Activated CD4-positive, alpha-beta memory T cell treated with anti-CD3 and anti-CD28 coated beads for 36 hours (primary cell): ENCODE measurements at regions not wholly inside any gene's neighbourhood (a gene's known extent, or its start where the extent isn't known, plus 50 kb on each side); places are given as distances from the start of the nearest gene placed in this dataset.

Experiments used
- CTCF ChIA-PET: fragments of 350-600 bp; sonication (Branson Sonifier 250); formaldehyde crosslinking; loops from one replicate; lab custom pipeline; 2021; ENCODE audit warnings: antibody characterized with exemption, inconsistent platforms; lab: Charles Lee
- POLR2A ChIA-PET: fragments of 350-600 bp; sonication (Branson Sonifier 250); formaldehyde crosslinking; loops from one replicate; lab custom pipeline; 2021; ENCODE audit warnings: antibody characterized with exemption; lab: Charles Lee
- DNase-seq: peaks from one replicate; pipeline ENCODE4 v3.0.0-alpha.2; 2020
- H3K27ac Mint-ChIP-seq: one replicate; pipeline ENCODE4 v1.8.0; 2021; ENCODE audit warnings: mixed read lengths
- H3K27me3 Mint-ChIP-seq: one replicate; pipeline ENCODE4 v1.8.0; 2021; ENCODE audit warnings: mixed read lengths
- H3K36me3 Mint-ChIP-seq: one replicate; pipeline ENCODE4 v1.8.0; 2021; ENCODE audit warnings: mixed read lengths
- H3K4me1 Mint-ChIP-seq: one replicate; pipeline ENCODE4 v1.8.0; 2021; ENCODE audit warnings: low read depth, mixed read lengths
- H3K4me3 Mint-ChIP-seq: one replicate; pipeline ENCODE4 v1.8.0; 2021; ENCODE audit warnings: mild to moderate bottlenecking, mixed read lengths
- H3K9me3 Mint-ChIP-seq: one replicate; pipeline ENCODE4 v1.8.0; 2021; ENCODE audit warnings: mixed read lengths
- intact Hi-C: fragments of 100-400 bp; cut with micrococcal nuclease; formaldehyde crosslinking; loops from one replicate; pipeline ENCODE4 v1.15.1; 2023

DNA sequence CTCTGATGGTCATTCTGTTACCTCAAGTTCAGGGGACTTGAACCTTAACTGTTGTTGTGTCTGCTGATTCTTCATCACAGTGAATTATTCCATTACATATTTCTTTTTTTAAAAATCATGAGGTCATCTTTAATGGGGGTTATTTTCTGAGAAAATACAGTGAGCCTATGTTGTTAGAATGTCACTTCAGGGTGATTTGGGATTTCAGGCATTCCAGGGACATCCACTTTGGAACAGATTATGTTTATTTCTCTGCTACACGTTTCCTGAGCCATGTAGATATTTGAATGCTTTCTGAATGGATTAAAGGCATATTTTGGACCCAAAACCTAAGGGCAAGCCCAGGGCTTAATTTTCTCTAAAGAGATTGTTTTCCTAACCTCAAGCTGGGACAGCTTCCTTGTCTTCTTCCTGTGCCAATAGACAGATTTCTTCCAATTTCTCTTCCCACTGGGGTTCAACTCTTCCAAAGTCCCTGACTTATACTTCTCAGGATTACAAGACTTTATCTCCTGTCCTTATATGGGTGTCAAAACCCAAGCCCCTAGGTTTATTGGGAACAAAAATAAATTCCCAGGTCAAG lies 271.7 kb downstream of the ARHGAP12 start:
- intact Hi-C loops = no loop called here
- H3K9me3 Mint-ChIP-seq = no peaks in the 10 kb centered on the region

DNA sequence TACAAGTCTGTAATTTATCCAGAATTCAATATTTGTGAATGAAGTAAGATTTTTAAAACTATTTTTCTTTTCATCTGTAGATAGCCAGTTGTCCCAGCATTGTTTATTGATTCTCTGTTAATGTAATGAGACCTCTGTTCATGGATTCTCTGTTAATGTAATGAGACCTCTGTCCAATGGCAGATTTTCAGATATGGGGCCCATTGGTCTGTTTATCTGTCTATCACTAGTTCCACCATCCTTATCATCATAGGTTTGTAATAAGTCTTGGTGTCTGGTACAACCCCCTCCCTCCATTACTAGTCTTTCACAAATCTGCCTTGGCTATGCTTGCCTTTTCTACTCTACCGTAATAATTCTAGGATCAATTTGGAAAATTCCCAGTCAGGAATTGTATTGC lies 276.6 kb downstream of the ARHGAP12 start:
- ChIA-PET POLR2A (no interaction called here), CTCF (no interaction called here)
- DNase-seq = no peak
- intact Hi-C loops = no loop called here
- no peaks in the 10 kb centered on the region for H3K9me3 Mint-ChIP-seq
- H3K4me1 Mint-ChIP-seq = no peaks in the 10 kb centered on the region
- H3K27me3 Mint-ChIP-seq = peaks cover 15% of the 10 kb centered on the region
- no peak overlapping the region for H3K27ac Mint-ChIP-seq
- H3K36me3 Mint-ChIP-seq = no peaks in the 10 kb centered on the region
- H3K4me3 Mint-ChIP-seq = no peak overlapping the region

More for the DNA sequence above, 271.7 kb downstream of the ARHGAP12 start:
- H3K27me3 Mint-ChIP-seq = peaks cover 13% of the 10 kb centered on the region
- ChIA-PET POLR2A (no interaction called here), CTCF (no interaction called here)
- H3K4me3 Mint-ChIP-seq = no peak overlapping the region
- DNase-seq = no peak
- H3K36me3 Mint-ChIP-seq = no peaks in the 10 kb centered on the region
- H3K4me1 Mint-ChIP-seq = no peaks in the 10 kb centered on the region
- H3K27ac Mint-ChIP-seq = no peak overlapping the region

DNA sequence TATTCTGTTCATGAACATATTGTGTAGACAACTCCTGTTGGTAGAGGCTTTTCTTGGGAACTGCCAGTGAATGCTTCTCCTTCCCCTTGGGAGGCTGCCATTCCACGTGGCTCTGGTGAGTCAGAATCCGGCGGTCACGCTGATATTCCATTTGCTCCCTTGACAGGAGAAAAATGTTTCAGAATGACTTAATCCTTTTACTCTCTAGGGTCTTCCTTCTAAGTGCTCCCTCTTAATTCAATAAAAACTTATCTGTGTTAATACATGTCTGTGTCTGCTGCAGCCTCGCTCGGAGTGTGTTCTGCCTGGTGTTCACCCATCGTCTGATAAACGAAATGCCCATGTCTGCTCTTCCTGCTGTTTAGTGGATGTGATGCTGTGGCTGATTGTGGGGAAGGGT lies 278.6 kb downstream of the ARHGAP12 start:
- no peaks in the 10 kb centered on the region for H3K9me3 Mint-ChIP-seq
- CTCF ChIA-PET = no interaction called here
- no peak overlapping the region for H3K27ac Mint-ChIP-seq
- intact Hi-C loops = no loop called here
- peaks cover 8% of the 10 kb centered on the region for H3K27me3 Mint-ChIP-seq
- POLR2A ChIA-PET = no interaction called here
- no peak for DNase-seq
- H3K36me3 Mint-ChIP-seq = no peaks in the 10 kb centered on the region
- H3K4me1 Mint-ChIP-seq = no peaks in the 10 kb centered on the region
- no peak overlapping the region for H3K4me3 Mint-ChIP-seq

DNA sequence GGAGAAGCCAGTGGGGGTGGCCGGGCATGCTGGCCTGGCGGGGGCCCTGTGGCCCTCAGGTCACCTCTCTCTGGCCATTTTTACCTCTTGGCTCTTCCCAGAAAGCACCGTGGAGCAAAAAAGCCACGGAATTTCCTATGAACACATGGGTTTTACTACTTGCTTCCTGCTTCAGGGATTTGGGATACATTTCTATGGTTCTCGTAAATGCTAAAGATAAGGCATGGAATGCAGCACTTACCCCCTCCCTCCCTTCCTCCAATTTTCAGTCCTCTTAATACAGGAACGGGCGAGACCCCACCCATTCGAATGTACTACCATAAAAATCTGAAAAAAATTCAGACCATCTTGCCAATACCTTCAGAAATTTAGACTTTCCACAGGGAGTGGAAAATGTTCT lies 279.7 kb downstream of the ARHGAP12 start:
- POLR2A ChIA-PET = no interaction called here
- H3K36me3 Mint-ChIP-seq = no peaks in the 10 kb centered on the region
- H3K27me3 Mint-ChIP-seq = peaks cover 11% of the 10 kb centered on the region
- H3K4me1 Mint-ChIP-seq = no peaks in the 10 kb centered on the region
- no peaks in the 10 kb centered on the region for H3K9me3 Mint-ChIP-seq
- no peak for DNase-seq
- CTCF ChIA-PET = no interaction called here
- intact Hi-C loops = no loop called here
- no peak overlapping the region for H3K27ac Mint-ChIP-seq
- H3K4me3 Mint-ChIP-seq = no peak overlapping the region

DNA sequence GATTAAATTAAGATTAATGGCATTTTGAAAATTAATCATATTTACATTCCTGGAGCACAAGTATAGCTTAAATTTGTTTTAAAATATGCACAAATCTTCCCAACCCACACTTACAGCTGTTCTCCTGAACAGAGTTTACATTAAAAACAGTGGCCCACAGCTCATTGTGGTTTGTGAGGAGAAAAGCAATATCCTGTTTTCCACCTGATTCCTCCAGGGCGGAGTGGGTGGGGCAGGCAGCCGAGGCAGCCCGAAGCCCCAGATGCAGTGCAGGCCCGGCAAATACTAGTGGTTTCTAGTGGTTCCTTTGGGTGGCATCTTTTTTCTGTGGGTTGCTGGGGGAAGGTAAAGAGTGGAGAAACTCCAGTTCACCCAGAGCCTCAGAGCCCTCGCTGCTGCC lies 280.8 kb downstream of the ARHGAP12 start:
- Mint-ChIP-seq H3K9me3 (no peaks in the 10 kb centered on the region), H3K36me3 (no peaks in the 10 kb centered on the region), H3K27me3 (peaks cover 18% of the 10 kb centered on the region), H3K27ac (no peak overlapping the region), H3K4me1 (no peaks in the 10 kb centered on the region), H3K4me3 (no peak overlapping the region)
- ChIA-PET POLR2A (interaction anchor here (0.6 kb wide), 1 partner anchor 114 kb away, joined by 3 read pairs; no protein-coding TSS in a partner anchor), CTCF (interaction anchor here (1.0 kb wide), 1 partner anchor 122 kb away, joined by 4 read pairs; no protein-coding TSS in a partner anchor)
- DNase-seq = no peak
- intact Hi-C loops = no loop called here

DNA sequence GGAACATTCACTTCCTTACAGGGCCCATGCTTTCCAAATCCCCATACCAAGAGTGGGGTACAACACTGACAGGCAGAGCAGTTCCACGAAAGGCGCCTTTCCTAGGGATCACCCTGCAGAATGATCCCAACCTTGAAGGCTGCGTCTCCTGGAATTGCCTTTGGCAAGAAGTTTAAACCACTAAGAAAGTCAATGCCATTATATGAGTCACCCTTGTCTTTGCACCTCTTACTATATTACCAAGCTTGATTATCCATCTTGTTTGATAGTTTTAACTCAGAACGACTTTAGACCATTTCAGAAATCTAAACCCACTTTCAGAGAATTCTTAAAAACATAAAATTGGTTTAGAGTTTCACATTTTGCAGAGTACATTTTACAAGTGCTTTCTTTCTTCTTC lies 282.1 kb downstream of the ARHGAP12 start:
- no peak for DNase-seq
- H3K4me3 Mint-ChIP-seq = no peak overlapping the region
- no peak overlapping the region for H3K27ac Mint-ChIP-seq
- peaks cover 17% of the 10 kb centered on the region for H3K27me3 Mint-ChIP-seq
- no peaks in the 10 kb centered on the region for H3K4me1 Mint-ChIP-seq
- H3K9me3 Mint-ChIP-seq = no peaks in the 10 kb centered on the region
- ChIA-PET POLR2A (no interaction called here), CTCF (no interaction called here)
- no peaks in the 10 kb centered on the region for H3K36me3 Mint-ChIP-seq
- intact Hi-C loops = no loop called here

DNA sequence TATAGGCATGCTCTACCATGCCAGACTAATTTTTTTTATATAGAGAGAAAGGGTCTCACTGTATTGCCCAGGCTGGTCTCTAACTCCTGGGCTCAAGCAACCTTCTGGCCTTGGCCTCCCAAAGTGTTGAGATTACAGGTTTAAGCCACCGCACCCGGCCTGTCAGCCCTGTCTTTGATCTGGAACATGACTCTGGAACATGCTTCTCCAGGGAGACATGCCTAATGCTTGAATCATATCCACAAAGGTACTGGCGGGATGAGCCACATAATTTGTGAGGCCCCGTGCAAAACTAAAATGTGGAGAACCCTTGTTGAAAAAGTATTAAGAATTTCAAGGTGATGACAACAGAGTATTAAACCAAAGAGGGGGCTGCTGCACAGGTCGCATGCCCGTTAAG lies 282.8 kb downstream of the ARHGAP12 start:
- ChIA-PET POLR2A (no interaction called here), CTCF (no interaction called here)
- peaks cover 20% of the 10 kb centered on the region for H3K27me3 Mint-ChIP-seq
- no peak for DNase-seq
- no peak overlapping the region for H3K27ac Mint-ChIP-seq
- H3K4me3 Mint-ChIP-seq = no peak overlapping the region
- no peaks in the 10 kb centered on the region for H3K4me1 Mint-ChIP-seq
- H3K9me3 Mint-ChIP-seq = no peaks in the 10 kb centered on the region
- intact Hi-C loops = no loop called here
- no peaks in the 10 kb centered on the region for H3K36me3 Mint-ChIP-seq

DNA sequence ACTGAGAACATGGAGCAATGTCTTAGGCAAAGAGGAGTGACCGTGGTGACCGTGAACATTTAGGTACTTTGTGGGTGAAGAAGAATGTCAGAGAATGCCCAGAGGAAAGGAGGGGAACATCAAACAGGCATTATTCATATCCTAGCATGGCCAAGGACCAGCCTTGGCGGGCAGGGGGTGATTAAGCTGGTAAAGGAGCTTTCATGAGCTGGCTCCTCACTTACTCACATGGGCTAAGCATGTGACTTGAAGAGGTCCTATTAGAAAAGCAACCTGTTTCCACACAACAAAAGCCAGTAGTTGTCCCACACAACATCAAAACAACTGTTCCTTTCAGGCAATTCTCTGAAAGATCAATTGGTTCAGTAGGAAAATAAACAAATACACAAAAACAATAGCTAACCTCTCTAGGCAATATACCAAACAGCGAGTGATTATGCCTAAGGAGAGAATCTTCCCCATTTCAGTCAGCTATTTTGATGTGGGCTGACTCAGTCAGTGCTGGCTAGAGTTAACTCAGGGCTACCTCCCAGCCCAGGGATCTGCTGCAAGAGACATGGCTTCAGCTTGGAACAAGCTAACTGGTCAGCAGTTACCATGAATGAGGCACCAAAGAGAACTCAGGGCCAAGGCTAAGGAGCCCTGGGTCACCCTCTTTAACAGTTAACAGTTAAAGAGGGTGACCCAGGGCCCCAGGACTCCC lies 283.5 kb downstream of the ARHGAP12 start:
- Mint-ChIP-seq H3K27ac (no peak overlapping the region), H3K27me3 (peaks cover 20% of the 10 kb centered on the region), H3K36me3 (no peaks in the 10 kb centered on the region), H3K9me3 (no peaks in the 10 kb centered on the region), H3K4me1 (no peaks in the 10 kb centered on the region), H3K4me3 (no peak overlapping the region)
- intact Hi-C loops = no loop called here
- ChIA-PET POLR2A (no interaction called here), CTCF (no interaction called here)
- no peak for DNase-seq

DNA sequence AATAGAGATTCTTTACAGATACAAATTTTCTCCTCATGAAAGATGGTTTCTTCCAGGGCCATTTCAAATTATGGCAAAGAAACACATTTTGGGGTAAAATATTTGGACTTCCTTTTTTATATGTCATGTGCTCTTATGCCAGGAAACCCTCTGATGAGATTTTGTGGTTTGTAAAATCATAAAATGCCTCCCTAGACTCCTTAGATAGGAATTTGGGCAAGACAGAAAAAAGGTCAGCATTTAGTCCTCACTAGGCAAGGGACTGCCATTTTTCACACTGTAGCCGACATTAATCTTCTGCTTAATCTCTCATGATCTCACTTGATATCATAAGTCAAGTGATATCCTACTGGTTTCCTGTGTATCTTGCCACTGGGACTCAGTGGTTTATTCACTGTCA lies 286.4 kb downstream of the ARHGAP12 start:
- Mint-ChIP-seq H3K27me3 (peaks cover 19% of the 10 kb centered on the region), H3K9me3 (peaks cover 9% of the 10 kb centered on the region), H3K4me1 (no peaks in the 10 kb centered on the region), H3K4me3 (no peak overlapping the region), H3K36me3 (peaks cover 1% of the 10 kb centered on the region), H3K27ac (no peak overlapping the region)
- no peak for DNase-seq
- CTCF ChIA-PET = no interaction called here
- intact Hi-C loops = no loop called here
- POLR2A ChIA-PET = no interaction called here

DNA sequence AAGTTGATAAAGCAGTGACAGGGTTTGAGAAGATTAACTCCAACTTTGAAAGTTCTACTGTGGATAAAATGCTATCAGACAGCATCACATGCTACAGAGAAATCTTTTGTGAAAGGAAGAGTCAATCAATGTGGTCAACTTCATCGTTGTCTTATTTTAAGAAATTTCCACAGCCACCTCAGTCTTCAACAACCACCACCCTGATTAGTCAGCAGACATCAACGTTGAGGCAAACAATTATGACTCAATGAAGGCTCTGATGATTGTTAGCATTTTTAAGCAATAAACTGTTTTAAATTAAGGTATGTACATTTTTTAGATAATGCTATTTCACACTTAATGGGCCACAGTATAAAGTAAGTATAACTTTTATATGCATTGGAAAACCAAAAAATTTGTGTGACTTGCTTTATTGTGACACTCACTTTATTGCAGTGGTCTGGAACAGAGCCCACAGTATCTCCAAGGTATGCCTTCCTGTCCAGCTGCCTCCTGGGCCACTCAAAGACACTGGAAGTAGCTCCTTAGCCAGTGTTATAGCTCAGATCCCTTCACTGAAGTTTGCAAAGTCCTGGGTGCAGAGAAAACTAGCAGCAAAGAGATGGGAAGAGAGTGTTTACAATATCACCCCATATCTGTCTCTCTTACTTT lies 293.1 kb downstream of the ARHGAP12 start:
- H3K9me3 Mint-ChIP-seq = peaks cover 9% of the 10 kb centered on the region
- H3K4me1 Mint-ChIP-seq = peaks cover 2% of the 10 kb centered on the region
- POLR2A ChIA-PET = no interaction called here
- no peak for DNase-seq
- intact Hi-C loops = no loop called here
- no peak overlapping the region for H3K27ac Mint-ChIP-seq
- H3K27me3 Mint-ChIP-seq = peaks cover 5% of the 10 kb centered on the region
- peaks cover 1% of the 10 kb centered on the region for H3K36me3 Mint-ChIP-seq
- H3K4me3 Mint-ChIP-seq = no peak overlapping the region
- CTCF ChIA-PET = interaction anchor here (0.7 kb wide), 1 partner anchor 337 kb away, joined by 3 read pairs; no protein-coding TSS in a partner anchor

DNA sequence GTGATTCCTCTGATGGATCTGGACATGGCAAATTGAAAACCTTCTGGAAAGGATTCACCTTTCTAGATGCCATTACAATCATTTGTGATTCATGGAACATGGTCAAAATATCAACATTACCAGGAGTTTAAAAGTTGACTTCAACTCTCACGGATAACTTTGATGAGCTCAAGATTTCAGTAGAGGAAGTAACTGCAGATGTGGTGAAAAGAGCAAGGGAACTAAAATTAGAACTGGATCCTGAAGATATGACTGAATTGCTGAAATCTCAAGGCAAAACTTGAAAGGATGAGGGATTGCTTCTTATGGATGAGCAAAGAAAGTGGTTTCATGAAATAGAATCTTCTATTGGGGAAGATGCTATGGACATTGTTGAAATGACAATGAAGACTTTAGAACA lies 293.6 kb downstream of the ARHGAP12 start:
- Mint-ChIP-seq H3K9me3 (peaks cover 9% of the 10 kb centered on the region), H3K4me3 (no peak overlapping the region), H3K27ac (no peak overlapping the region), H3K27me3 (peaks cover 5% of the 10 kb centered on the region), H3K4me1 (peaks cover 2% of the 10 kb centered on the region), H3K36me3 (peaks cover 1% of the 10 kb centered on the region)
- intact Hi-C loops = no loop called here
- POLR2A ChIA-PET = no interaction called here
- CTCF ChIA-PET = interaction anchor here (0.7 kb wide), 1 partner anchor 336 kb away, joined by 3 read pairs; no protein-coding TSS in a partner anchor
- no peak for DNase-seq

DNA sequence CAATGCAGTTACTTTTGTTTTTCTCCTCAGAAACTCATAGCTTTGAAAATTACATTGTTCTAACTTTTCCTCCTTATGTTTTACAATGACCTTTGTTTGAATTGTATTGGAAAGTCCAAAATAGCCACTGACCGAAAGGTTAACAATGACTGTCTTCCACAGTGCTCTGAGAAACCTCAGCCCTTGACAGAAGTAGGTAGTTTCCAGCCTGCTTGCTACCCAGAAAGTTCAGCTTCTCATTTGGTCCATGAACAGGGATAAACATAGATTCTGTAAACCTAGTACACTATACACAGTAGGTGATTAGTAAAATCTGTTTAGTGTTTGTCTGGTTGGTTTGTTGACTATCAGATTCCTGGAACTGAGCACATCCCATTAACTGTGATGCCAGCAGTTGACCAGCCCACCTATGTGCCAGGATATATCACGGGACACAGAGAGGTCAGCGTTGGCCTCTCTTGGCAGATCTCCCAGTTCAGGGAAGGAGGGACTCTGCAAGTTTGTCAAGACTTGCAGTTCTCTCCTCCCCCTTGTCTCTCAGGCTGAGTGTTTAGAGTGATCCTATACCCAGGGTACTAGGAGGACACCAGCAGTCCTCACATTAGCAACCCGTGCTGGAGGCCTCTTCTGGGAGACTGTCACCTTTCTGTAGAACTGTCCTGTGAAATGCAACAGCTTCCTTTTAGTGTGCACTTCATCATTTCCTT lies 297.6 kb downstream of the ARHGAP12 start:
- Mint-ChIP-seq H3K4me1 (peaks cover 2% of the 10 kb centered on the region), H3K9me3 (peaks cover 9% of the 10 kb centered on the region), H3K4me3 (no peak overlapping the region), H3K27ac (no peak overlapping the region), H3K27me3 (peaks cover 6% of the 10 kb centered on the region), H3K36me3 (peaks cover 3% of the 10 kb centered on the region)
- CTCF ChIA-PET = no interaction called here
- POLR2A ChIA-PET = no interaction called here
- intact Hi-C loops = no loop called here
- DNase-seq = no peak
